Dendritic cell treated with granulocyte-macrophage colony-stimulating factor and Interleukin-4, amounts not matched to agents 40 ng/mL and 50 ng/mL, for 4 days (primary cell): ENCODE measurements at regions not wholly inside any gene's neighbourhood (a gene's known extent, or its start where the extent isn't known, plus 50 kb on each side); places are given as distances from the start of the nearest gene placed in this dataset.
"Not testable (repeated sequence)": the region's sequence is repeated elsewhere in the genome, so short reads cannot be mapped to it uniquely, and the experiment has no call there.

Experiments
- H3K27ac Mint-ChIP-seq: one replicate; pipeline ENCODE4 v1.8.0; 2022; ENCODE audit warnings: mild to moderate bottlenecking, mixed read lengths
- H3K27me3 Mint-ChIP-seq: one replicate; pipeline ENCODE4 v1.8.0; 2022; ENCODE audit warnings: mild to moderate bottlenecking, mixed read lengths
- H3K36me3 Mint-ChIP-seq: one replicate; pipeline ENCODE4 v1.8.0; 2022; ENCODE audit warnings: low read depth, mixed read lengths
- H3K4me1 Mint-ChIP-seq: one replicate; pipeline ENCODE4 v1.8.0; 2022; ENCODE audit warnings: low read depth, mixed read lengths
- H3K4me3 Mint-ChIP-seq: one replicate; pipeline ENCODE4 v1.8.0; 2022; ENCODE audit warnings: mild to moderate bottlenecking, moderate library complexity, mixed read lengths
- H3K9me3 Mint-ChIP-seq: one replicate; pipeline ENCODE4 v1.8.0; 2022; ENCODE audit warnings: mixed read lengths
- intact Hi-C: fragments of 100-400 bp; cut with micrococcal nuclease; formaldehyde crosslinking; loops from one replicate; pipeline ENCODE4 v1.15.0; 2022

DNA sequence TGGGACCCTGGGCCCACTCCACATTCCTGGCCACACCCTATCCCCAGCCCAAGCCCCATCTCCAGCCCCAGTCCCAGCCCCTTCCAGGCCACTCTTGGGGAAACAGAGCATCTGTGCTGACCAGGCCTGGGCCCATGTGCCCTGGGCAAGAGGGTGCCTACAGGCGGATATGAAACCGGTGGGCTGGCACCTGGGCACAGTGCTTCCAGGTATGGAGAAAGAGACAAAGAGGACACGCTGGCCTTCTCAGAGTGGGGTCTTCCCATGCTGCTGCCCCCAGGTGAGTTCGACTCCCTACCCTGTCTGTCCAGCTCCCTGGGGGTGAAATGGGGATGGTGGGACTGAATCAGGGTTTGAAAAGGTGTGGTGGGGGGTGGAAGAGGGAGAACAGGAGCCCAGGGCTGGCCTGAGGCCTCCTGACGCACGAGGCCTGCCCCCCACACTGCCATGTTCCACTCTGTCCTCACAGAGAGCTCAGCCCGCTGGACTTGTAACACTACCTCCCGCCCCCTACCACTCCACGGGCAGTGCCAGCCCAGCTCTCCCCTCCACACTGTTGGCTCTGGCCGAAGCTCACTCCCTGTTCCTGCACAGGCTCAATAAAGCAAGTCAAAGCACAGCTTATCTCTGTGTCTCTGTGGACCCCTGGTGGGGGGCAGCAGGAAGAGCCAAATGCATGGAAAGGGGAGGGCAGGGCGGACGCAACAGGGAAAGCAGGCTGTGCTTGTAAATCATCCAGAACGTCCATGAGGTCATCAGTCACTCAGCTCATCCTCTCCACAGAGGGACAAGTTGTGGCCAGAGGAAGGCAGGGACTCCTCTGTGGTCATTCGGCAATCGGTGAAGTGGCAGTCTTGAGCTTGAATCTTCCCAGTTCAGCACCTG lies 71.1 kb upstream of the TMEM97 start:
- no peaks in the 10 kb centered on the region for H3K36me3 Mint-ChIP-seq
- H3K27me3 Mint-ChIP-seq, result peaks cover 42% of the 10 kb centered on the region
- H3K4me3 Mint-ChIP-seq, result no peak overlapping the region
- intact Hi-C loops, result no loop called here
- H3K4me1 Mint-ChIP-seq, result peaks cover 10% of the 10 kb centered on the region
- H3K9me3 Mint-ChIP-seq, result no peaks in the 10 kb centered on the region
- no peak overlapping the region for H3K27ac Mint-ChIP-seq

DNA sequence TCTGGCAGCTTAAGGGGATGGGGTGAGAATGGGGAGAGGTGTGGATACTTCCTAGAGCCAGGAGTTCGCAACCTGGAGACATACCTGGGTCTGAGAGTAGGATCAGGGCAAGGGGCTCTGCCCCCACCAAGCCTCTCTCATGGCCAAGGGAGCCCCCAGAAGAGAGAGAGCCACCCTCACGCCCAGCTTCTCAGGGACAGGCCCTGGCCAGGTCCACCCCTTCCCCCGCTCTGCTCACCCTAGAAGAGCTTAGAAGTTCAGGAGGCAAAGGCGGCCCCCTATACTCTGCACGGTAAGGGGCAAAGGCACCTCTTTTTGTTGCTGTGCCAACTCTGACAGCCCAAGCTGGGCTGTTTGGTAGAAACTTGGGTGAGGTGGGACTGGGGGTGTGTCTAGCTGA lies 69.3 kb upstream of the TMEM97 start:
- Mint-ChIP-seq H3K9me3 (no peaks in the 10 kb centered on the region), H3K4me1 (peaks cover 10% of the 10 kb centered on the region), H3K27me3 (peaks cover 51% of the 10 kb centered on the region), H3K27ac (no peak overlapping the region), H3K4me3 (no peak overlapping the region), H3K36me3 (no peaks in the 10 kb centered on the region)
- intact Hi-C loops, result loop anchor here (2.0 to 5.0 kb wide), 2 partner anchors 445 to 487 kb away; no protein-coding TSS in a partner anchor

DNA sequence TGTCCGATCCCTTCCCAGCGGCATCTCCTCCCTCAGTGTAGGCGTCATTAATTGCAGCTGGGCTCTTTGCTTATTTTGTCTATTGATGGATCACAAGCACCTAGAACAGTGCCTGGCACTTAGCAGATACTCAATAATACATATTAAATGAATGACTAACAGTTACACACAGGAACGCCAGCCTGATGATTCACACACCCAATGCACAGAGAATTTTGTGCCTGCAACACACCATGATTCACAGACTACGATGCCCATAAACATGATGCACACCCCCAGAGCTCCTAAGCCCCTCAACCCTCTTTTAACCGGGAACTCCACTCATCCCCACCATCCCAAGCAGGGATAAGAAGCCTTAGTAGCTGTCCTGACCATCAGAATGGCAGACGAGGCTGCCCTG lies 66.6 kb upstream of the TMEM97 start:
- H3K4me3 Mint-ChIP-seq, result no peak overlapping the region
- peaks cover 61% of the 10 kb centered on the region for H3K27me3 Mint-ChIP-seq
- no peaks in the 10 kb centered on the region for H3K9me3 Mint-ChIP-seq
- H3K4me1 Mint-ChIP-seq, result peaks cover 10% of the 10 kb centered on the region
- H3K36me3 Mint-ChIP-seq, result no peaks in the 10 kb centered on the region
- intact Hi-C loops, result loop anchor here (5.0 kb wide), 1 partner anchor 490 kb away; no protein-coding TSS in a partner anchor
- H3K27ac Mint-ChIP-seq, result no peak overlapping the region

DNA sequence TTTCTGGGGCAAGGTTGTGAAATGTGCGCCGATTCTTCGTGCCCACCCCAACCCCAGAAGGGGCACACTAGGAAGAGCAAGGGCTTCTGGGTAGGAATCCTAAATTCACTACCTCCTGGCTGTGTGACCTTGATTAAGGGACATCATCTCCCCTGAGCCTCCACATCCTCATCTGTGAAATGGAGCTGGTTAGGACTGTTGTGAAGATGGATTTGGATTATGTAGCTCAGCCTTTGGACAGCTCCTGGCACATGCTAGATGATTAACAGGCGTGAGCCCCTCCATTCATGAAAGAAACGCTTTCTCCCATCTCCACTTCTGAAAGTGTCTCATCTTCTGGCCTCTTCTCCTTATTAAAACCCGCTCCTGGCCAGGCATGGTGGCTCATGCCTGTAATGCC lies 65.3 kb upstream of the TMEM97 start:
- intact Hi-C loops, result loop anchor here (5.0 kb wide), 1 partner anchor 491 kb away; no protein-coding TSS in a partner anchor
- no peak overlapping the region for H3K4me3 Mint-ChIP-seq
- H3K27me3 Mint-ChIP-seq, result peaks cover 68% of the 10 kb centered on the region
- no peaks in the 10 kb centered on the region for H3K9me3 Mint-ChIP-seq
- no peaks in the 10 kb centered on the region for H3K36me3 Mint-ChIP-seq
- no peak overlapping the region for H3K27ac Mint-ChIP-seq
- H3K4me1 Mint-ChIP-seq, result peaks cover 10% of the 10 kb centered on the region

DNA sequence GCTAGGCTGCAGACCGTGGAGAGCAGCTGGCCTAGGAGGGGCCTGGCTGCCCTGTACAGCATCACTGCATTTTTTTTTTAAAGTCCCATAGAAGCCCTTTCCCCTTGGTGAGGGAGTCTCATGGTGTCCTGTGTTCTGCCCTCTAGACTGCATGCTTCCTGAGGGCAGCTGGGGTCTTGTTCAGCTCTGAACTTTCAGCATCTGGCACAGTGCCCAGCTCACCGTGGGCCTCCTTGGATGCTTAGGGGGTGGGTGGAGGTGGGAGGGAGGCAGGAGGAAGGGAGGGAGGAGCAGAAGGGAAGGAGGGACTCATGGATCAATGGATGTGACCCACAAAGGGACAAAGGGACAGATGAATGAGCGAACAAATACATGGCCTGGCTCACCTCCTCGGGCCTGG lies 63.4 kb upstream of the TMEM97 start:
- Mint-ChIP-seq H3K4me3 (no peak overlapping the region), H3K36me3 (no peaks in the 10 kb centered on the region), H3K27me3 (peaks cover 59% of the 10 kb centered on the region), H3K4me1 (peaks cover 10% of the 10 kb centered on the region), H3K9me3 (no peaks in the 10 kb centered on the region), H3K27ac (no peak overlapping the region)
- intact Hi-C loops, result no loop called here

DNA sequence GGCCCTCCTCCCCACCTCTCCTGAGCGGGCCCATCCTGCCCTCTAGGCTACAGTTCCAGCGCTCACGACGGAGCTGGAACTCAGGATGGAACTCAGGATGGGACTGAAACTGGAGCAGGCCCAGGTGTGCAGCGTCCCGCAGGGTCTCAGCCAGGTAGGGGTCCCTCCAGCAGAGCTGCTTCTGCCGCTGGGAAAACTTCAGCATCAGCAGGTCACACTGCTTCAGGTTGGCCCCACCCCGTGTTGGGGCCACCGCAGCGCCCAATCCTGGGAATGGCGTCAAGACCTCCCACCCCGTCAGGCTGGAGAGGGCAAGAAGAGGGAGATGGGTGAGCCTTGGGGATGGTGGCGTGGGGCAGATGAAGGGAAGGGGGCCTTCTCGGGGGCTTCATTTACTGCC lies 62.6 kb upstream of the TMEM97 start:
- no peak overlapping the region for H3K4me3 Mint-ChIP-seq
- peaks cover 6% of the 10 kb centered on the region for H3K9me3 Mint-ChIP-seq
- H3K27me3 Mint-ChIP-seq, result peaks cover 51% of the 10 kb centered on the region
- no peak overlapping the region for H3K27ac Mint-ChIP-seq
- intact Hi-C loops, result no loop called here
- H3K36me3 Mint-ChIP-seq, result no peaks in the 10 kb centered on the region
- H3K4me1 Mint-ChIP-seq, result peaks cover 9% of the 10 kb centered on the region

DNA sequence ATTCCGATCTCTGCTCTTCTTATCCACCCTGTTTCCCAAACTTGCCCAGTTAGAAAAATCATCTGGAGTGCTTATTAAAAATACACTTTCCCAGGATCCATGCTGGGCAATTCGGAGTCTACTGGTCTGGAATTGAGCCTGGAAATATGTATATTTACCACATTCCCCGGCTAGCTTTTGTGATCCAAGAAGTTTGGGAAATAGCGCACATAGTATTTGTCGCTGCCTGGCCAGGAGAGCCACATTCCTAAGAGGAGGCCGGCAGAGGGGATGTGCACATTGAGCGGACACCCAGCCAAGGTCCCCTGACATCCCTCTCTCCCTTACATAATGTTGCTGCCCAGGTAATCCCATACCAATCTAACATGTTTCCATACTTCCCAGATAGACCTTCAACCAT lies 62.1 kb upstream of the TMEM97 start:
- intact Hi-C loops, result no loop called here

DNA sequence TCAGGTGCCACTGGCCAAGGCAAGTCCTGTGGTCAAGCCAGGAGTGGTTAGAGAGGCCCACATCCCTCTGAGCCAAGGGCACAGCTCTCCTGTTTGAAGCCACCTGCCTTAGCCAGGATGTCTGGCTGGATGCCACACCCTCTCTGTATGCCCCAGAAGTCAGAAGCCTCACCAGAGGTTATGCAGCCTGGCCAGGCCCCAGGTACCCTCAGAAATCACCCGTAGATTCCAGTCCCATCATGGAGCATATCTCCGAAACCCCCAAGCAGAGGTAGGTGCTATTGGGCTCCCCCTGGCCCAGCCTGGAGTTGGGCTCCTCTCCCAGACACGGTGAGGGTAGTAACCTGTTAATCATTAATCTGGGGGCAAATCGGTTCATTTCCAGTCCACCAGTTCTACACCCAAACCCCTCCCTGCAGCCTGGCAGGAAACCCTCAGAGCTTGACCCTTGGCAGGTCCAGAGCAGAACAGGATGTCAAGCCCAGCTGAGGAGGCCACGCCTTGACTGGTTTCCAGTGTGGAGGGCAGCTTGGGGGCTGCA lies 60.6 kb upstream of the TMEM97 start:
- Mint-ChIP-seq H3K4me1 (no peaks in the 10 kb centered on the region), H3K27me3 (peaks cover 33% of the 10 kb centered on the region), H3K4me3 (no peak overlapping the region), H3K27ac (no peak overlapping the region), H3K9me3 (peaks cover 27% of the 10 kb centered on the region), H3K36me3 (no peaks in the 10 kb centered on the region)
- intact Hi-C loops, result no loop called here

More for the DNA sequence above, 62.1 kb upstream of the TMEM97 start:
- H3K36me3 Mint-ChIP-seq, result no peaks in the 10 kb centered on the region
- peaks cover 3% of the 10 kb centered on the region for H3K4me1 Mint-ChIP-seq
- no peak overlapping the region for H3K27ac Mint-ChIP-seq
- peaks cover 11% of the 10 kb centered on the region for H3K9me3 Mint-ChIP-seq
- no peak overlapping the region for H3K4me3 Mint-ChIP-seq
- H3K27me3 Mint-ChIP-seq, result peaks cover 47% of the 10 kb centered on the region

DNA sequence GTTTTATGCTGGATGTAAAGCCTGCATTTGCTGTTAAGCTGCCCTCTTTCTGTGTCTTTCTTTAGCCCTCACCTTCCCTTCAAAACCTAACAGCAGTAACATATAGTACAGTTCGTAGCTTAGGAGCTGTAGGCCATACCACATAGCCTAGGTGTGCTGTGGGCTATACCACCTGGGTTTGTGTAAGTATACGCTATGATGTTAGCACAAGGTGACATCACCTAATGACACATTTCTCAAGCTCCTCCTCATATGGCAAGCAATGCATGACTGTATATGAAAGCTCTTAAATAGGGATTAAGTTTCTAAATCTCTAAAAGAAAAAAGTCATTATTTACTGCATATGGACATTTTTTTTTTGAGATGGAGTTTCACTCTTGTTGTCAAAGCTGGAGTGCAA lies 57.8 kb upstream of the TMEM97 start:
- H3K9me3 Mint-ChIP-seq, result peaks cover 38% of the 10 kb centered on the region
- intact Hi-C loops, result no loop called here
- H3K27me3 Mint-ChIP-seq, result peaks cover 21% of the 10 kb centered on the region
- no peak overlapping the region for H3K4me3 Mint-ChIP-seq
- no peaks in the 10 kb centered on the region for H3K36me3 Mint-ChIP-seq
- no peak overlapping the region for H3K27ac Mint-ChIP-seq
- no peaks in the 10 kb centered on the region for H3K4me1 Mint-ChIP-seq

DNA sequence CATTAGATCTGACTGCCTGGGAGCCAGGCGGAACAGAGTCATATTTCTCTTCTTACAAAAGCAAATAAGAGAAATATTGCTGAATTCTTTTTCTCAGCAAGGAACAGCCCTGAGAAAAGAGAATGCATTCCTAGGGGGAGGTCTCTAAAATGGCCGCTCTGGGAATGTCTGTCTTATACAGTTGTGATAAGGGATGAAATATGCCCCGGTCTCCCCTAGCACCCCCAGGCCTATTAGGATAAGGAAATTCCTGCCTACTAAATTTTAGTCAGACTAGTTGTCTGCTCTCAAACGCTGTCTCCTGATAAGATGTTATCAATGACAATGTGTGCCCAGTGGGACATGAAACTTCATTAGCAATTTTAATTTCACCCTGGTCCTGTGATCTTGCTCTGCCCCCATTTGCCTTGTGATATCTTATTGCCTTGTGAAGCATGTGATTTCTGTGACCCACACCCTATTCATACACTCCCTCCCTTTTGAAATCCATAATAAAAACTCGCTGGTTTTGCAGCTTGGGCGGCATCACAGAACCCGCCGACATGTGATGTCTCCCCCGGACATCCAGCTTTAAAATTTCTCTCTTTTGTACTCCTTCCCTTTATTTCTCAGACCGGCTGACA lies 56.8 kb upstream of the TMEM97 start:
- peaks cover 18% of the 10 kb centered on the region for H3K27me3 Mint-ChIP-seq
- H3K36me3 Mint-ChIP-seq, H3K27ac Mint-ChIP-seq, H3K4me1 Mint-ChIP-seq, H3K4me3 Mint-ChIP-seq, intact Hi-C loops: not testable (repeated sequence)
- H3K9me3 Mint-ChIP-seq, result peaks cover 44% of the 10 kb centered on the region

DNA sequence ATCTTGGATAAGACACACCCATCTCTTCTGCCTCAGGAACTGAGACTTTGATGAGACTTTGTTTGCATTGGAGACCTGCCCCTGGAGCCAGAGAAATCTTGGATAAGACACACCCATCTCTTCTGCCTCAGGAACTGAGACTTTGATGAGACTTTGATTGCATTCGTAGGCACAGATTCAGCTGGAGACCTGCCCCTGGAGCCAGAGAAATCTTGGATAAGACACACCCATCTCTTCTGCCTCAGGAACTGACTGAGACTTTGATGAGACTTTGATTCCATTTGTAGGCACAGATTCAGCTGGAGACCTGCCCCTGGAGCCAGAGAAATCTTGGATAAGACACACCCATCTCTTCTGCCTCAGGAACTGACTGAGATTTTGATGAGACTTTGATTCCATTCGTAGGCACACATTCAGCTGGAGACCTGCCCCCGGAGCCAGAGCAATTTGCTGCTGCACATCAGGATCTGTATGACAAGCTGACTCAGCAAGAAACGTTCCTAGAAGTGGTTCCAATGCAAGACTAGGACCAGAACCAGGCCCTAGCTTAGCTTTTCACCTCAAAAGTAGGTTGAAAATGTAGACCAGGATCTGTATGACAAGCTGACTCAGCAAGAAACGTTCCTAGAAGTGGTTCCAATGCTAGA lies 54.0 kb upstream of the TMEM97 start:
- Mint-ChIP-seq H3K27me3 (peaks cover 20% of the 10 kb centered on the region), H3K9me3 (peaks cover 52% of the 10 kb centered on the region)
- intact Hi-C loops, H3K4me3 Mint-ChIP-seq, H3K36me3 Mint-ChIP-seq, H3K27ac Mint-ChIP-seq, H3K4me1 Mint-ChIP-seq: not testable (repeated sequence)

DNA sequence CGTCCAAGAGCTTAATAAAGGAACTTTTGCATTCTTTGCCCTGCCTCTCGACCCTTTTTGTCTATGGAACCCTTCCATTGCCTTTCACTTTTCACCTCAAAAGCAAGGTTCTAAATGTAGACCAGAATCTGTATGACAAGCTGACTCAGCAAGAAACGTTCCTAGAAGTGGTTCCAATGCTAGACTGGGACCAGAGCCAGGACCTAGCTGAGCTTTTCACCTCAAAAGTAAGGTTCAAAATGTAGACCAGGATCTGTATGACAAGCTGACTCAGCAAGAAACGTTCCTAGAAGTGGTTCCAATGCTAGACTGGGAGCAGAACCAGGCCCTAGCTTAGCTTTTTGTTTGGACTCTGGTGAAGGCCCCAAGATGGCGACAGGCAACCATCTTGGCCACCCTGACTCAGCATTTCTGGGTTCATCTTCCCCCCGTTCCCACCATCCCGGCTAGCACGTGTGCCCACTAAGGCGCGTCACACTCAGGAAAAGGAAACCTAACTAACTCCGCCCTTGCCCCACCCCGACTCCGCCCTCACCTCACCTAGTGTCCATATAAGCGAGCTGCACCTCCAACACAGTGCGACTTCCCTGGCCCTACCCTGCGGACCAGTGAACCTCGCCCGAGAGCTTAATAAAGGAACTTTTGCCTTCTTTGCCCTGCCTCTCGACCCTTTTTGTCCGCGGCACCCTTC lies 53.0 kb upstream of the TMEM97 start:
- H3K27ac Mint-ChIP-seq, intact Hi-C loops, H3K4me1 Mint-ChIP-seq, H3K36me3 Mint-ChIP-seq, H3K4me3 Mint-ChIP-seq: not testable (repeated sequence)
- H3K9me3 Mint-ChIP-seq, result peaks cover 50% of the 10 kb centered on the region
- H3K27me3 Mint-ChIP-seq, result peaks cover 26% of the 10 kb centered on the region

DNA sequence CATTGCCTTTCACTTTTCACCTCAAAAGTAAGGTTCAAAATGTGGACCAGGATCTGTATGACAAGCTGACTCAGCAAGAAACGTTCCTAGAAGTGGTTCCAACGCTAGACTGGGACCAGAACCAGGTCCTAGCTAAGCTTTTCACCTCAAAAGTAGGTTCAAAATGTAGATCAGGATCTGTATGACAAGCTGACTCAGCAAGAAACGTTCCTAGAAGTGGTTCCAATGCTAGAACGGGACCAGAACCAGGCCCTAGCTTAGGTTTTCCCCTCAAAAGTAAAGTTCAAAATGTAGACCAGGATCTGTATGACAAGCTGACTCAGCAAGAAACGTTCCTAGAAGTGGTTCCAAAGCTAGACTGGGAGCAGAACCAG lies 52.5 kb upstream of the TMEM97 start:
- Mint-ChIP-seq H3K9me3 (peaks cover 44% of the 10 kb centered on the region), H3K27me3 (peaks cover 31% of the 10 kb centered on the region)
- H3K4me3 Mint-ChIP-seq, H3K36me3 Mint-ChIP-seq, H3K4me1 Mint-ChIP-seq, H3K27ac Mint-ChIP-seq, intact Hi-C loops: not testable (repeated sequence)
